IMR-90 (cell line): ENCODE measurements at regions not wholly inside any gene's neighbourhood (a gene's known extent, or its start where the extent isn't known, plus 50 kb on each side); places are given as distances from the start of the nearest gene placed in this dataset.

Source experiments
- ATAC-seq: fragments of 200-7000 bp; cut with Tn5 transposase; 2 replicates; pipeline ENCODE4 v1.9.1; 2020; ENCODE audit warnings: low read depth, mild to moderate bottlenecking, moderate library complexity
- BruUV-seq: library from RNA; stranded (reverse); fragments of 400-500 nt; replicated peaks from 2 replicates; lab custom pipeline; 2021; lab: Mats Ljungman, UMichigan
- CTCF ChIA-PET: fragments of 300-600 bp; formaldehyde crosslinking; extraction: SDS; loops from one replicate; lab custom pipeline; 2021; ENCODE audit warnings: antibody characterized with exemption; lab: Yijun Ruan, JAX
- POLR2A ChIA-PET: fragments of 300-600 bp; sonication (Branson Sonifier 250); formaldehyde crosslinking; loops from one replicate; lab custom pipeline; 2022; ENCODE audit warnings: antibody characterized with exemption; ENCODE audit not compliant: unreplicated experiment; lab: Charles Lee
- DNase-seq: peaks from one replicate; pipeline ENCODE4 v3.0.0; 2013
- H2AFZ ChIP-seq: replicated peaks from 2 replicates; pipeline ENCODE3; 2013; ENCODE audit warnings: low read length, mild to moderate bottlenecking; ENCODE audit not compliant: poor library complexity
- H2AK5ac ChIP-seq: 2 replicates; pipeline ENCODE4 v1.6.1; 2013; ENCODE audit warnings: low read depth, low read length, inconsistent platforms
- H2AK9ac ChIP-seq: replicated peaks from 2 replicates; pipeline ENCODE3; 2013; ENCODE audit warnings: mild to moderate bottlenecking, low read depth, low read length, moderate library complexity; ENCODE audit not compliant: poor library complexity
- H2BK120ac ChIP-seq: 2 replicates; pipeline ENCODE4 v1.6.1; 2013; ENCODE audit warnings: low read depth, low read length, inconsistent platforms
- H2BK15ac ChIP-seq: 3 replicates; pipeline ENCODE4 v1.6.1; 2013; ENCODE audit warnings: low read depth, low read length, inconsistent platforms
- H2BK20ac ChIP-seq: 2 replicates; pipeline ENCODE4 v1.6.1; 2013; ENCODE audit warnings: low read depth, mild to moderate bottlenecking, inconsistent platforms, low read length, moderate library complexity
- H2BK5ac ChIP-seq: 2 replicates; pipeline ENCODE4 v1.6.1; 2013; ENCODE audit warnings: mild to moderate bottlenecking, low read depth, low read length, inconsistent platforms; ENCODE audit not compliant: poor library complexity, severe bottlenecking
- H3K14ac ChIP-seq: replicated peaks from 2 replicates; pipeline ENCODE4 v1.6.1; 2013; ENCODE audit warnings: low read depth, low read length, inconsistent platforms
- H3K18ac ChIP-seq: 2 replicates; pipeline ENCODE4 v1.6.1; 2013; ENCODE audit warnings: low read depth, low read length, control low read depth
- H3K23ac ChIP-seq: 2 replicates; pipeline ENCODE4 v1.6.1; 2013; ENCODE audit warnings: low read depth, low read length, inconsistent platforms
- H3K27ac ChIP-seq: 2 replicates; pipeline ENCODE4 v1.5.1; 2013; ENCODE audit warnings: mild to moderate bottlenecking, control low read depth, low read length; ENCODE audit not compliant: insufficient read depth
- H3K27me3 ChIP-seq: 2 replicates; pipeline ENCODE4 v1.6.1; 2013; ENCODE audit warnings: low read length; ENCODE audit not compliant: control insufficient read depth, insufficient read depth
- H3K36me3 ChIP-seq: 2 replicates; pipeline ENCODE4 v1.6.1; 2013; ENCODE audit warnings: low read length, mixed read lengths; ENCODE audit not compliant: control insufficient read depth, insufficient read depth
- H3K4ac ChIP-seq: 2 replicates; pipeline ENCODE4 v1.6.1; 2013; ENCODE audit warnings: low read depth, low read length, inconsistent platforms
- H3K4me1 ChIP-seq: 2 replicates; pipeline ENCODE4 v1.6.1; 2013; ENCODE audit warnings: low read length, mixed read lengths; ENCODE audit not compliant: control insufficient read depth, insufficient read depth
- H3K4me2 ChIP-seq: 2 replicates; pipeline ENCODE4 v1.6.1; 2013; ENCODE audit warnings: low read depth, mild to moderate bottlenecking, control low read depth, low read length, moderate library complexity
- H3K4me3 ChIP-seq: 2 replicates; pipeline ENCODE4 v1.5.1; 2013; ENCODE audit warnings: low read depth, mild to moderate bottlenecking, control low read depth, low read length, moderate library complexity; ENCODE audit not compliant: insufficient read depth
- H3K56ac ChIP-seq: 2 replicates; pipeline ENCODE4 v1.6.1; 2013; ENCODE audit warnings: low read length, inconsistent platforms; ENCODE audit not compliant: insufficient read depth; ENCODE audit errors: extremely low read depth
- H3K79me1 ChIP-seq, 2 experiments: 2 replicates each; pipeline ENCODE4 v1.6.1; 2013; ENCODE audit warnings: low read length in 2 of 2, inconsistent platforms in 1 of 2, low read depth in 1 of 2
- H3K9ac ChIP-seq: 2 replicates; pipeline ENCODE4 v1.6.1; 2013; ENCODE audit warnings: low read depth, low read length, control low read depth
- H3K9me1 ChIP-seq: 2 replicates; pipeline ENCODE4 v1.6.1; 2013; ENCODE audit warnings: low read length, inconsistent platforms; ENCODE audit not compliant: insufficient read depth
- H3K9me3 ChIP-seq: 2 replicates; pipeline ENCODE4 v1.6.1; 2013; ENCODE audit warnings: low read length; ENCODE audit not compliant: control insufficient read depth, insufficient read depth
- H4K20me1 ChIP-seq: 2 replicates; pipeline ENCODE4 v1.6.1; 2013; ENCODE audit warnings: low read length, inconsistent platforms; ENCODE audit not compliant: insufficient read depth
- H4K5ac ChIP-seq: 2 replicates; pipeline ENCODE4 v1.6.1; 2013; ENCODE audit warnings: mild to moderate bottlenecking, low read depth, low read length, control low read depth
- H4K8ac ChIP-seq, 2 experiments: 2 replicates each; pipeline ENCODE4 v1.6.1; 2013; ENCODE audit warnings: low read depth in 2 of 2, low read length in 2 of 2, control low read depth in 1 of 2, inconsistent platforms in 1 of 2
- H4K91ac ChIP-seq: 2 replicates; pipeline ENCODE4 v1.6.1; 2013; ENCODE audit warnings: low read depth, low read length, inconsistent platforms; ENCODE audit not compliant: insufficient read depth
- BHLHE40 ChIP-seq: fragments of 150-350 bp; IDR thresholded peaks from 2 replicates; pipeline ENCODE4 v1.6.1; 2016; ENCODE audit warnings: mild to moderate bottlenecking, low read depth, low read length
- CEBPB ChIP-seq: IDR thresholded peaks from 2 replicates; pipeline ENCODE4 v1.6.1; 2012; ENCODE audit warnings: low read depth, low read length, improper control_type of control experiment
- CHD1 ChIP-seq: IDR thresholded peaks from 2 replicates; pipeline ENCODE4 v1.6.1; 2012; ENCODE audit warnings: low read depth, low read length, improper control_type of control experiment
- FOS ChIP-seq: fragments of 150-350 bp; IDR thresholded peaks from 2 replicates; pipeline ENCODE4 v1.6.1; 2016; ENCODE audit warnings: low read depth, low read length
- MAFK ChIP-seq: IDR thresholded peaks from 2 replicates; pipeline ENCODE4 v1.6.1; 2012; ENCODE audit warnings: low read depth, low read length, improper control_type of control experiment
- MAZ ChIP-seq: IDR thresholded peaks from 2 replicates; pipeline ENCODE4 v1.6.1; 2012; ENCODE audit warnings: low read depth, mild to moderate bottlenecking, low read length, improper control_type of control experiment, moderate library complexity, borderline replicate concordance
- MXI1 ChIP-seq: IDR thresholded peaks from 2 replicates; pipeline ENCODE4 v1.6.1; 2012; ENCODE audit warnings: low read depth, mild to moderate bottlenecking, low read length, moderate library complexity, borderline replicate concordance
- NFE2L2 ChIP-seq: fragments of 150-350 bp; IDR thresholded peaks from 2 replicates; pipeline ENCODE4 v1.6.1; 2016; ENCODE audit warnings: low read depth, mild to moderate bottlenecking, low read length
- POLR2A ChIP-seq: IDR thresholded peaks from 2 replicates; pipeline ENCODE4 v1.6.1; 2012; ENCODE audit warnings: mild to moderate bottlenecking, low read depth, low read length
- RAD21 ChIP-seq: IDR thresholded peaks from 2 replicates; pipeline ENCODE4 v1.6.1; 2012; ENCODE audit warnings: low read length, improper control_type of control experiment
- RCOR1 ChIP-seq: IDR thresholded peaks from 2 replicates; pipeline ENCODE4 v1.6.1; 2012; ENCODE audit warnings: mild to moderate bottlenecking, low read length, improper control_type of control experiment; ENCODE audit not compliant: insufficient replicate concordance
- RFX5 ChIP-seq: IDR thresholded peaks from 2 replicates; pipeline ENCODE4 v1.8.0; 2012; ENCODE audit warnings: low read depth, mild to moderate bottlenecking, low read length, moderate library complexity
- SMC3 ChIP-seq: fragments of 150-350 bp; IDR thresholded peaks from 2 replicates; pipeline ENCODE4 v1.6.1; 2016; ENCODE audit warnings: low read depth, mild to moderate bottlenecking, antibody characterized with exemption, low read length, moderate library complexity
- WGBS, 2 experiments: methylation state at CpG; one replicate each; pipeline versions ENCODE4 v1.1.5 to v1.1.7; 2013; ENCODE audit warnings: missing lambda C conversion rate in 2 of 2; ENCODE audit not compliant: insufficient read length in 1 of 2; ENCODE audit errors: extremely low coverage in 2 of 2; 5-methylcytosine and 5-hydroxymethylcytosine counted together
- dilution Hi-C: fragments of 300-500 bp; cut with HindIII; formaldehyde crosslinking; loops from one replicate; pipeline ENCODE4 v1.14.3; 2018; ENCODE audit warnings: low sequenced_read_pairs; ENCODE audit not compliant: unreplicated experiment
- in situ Hi-C: fragments of 300-500 bp; cut with MboI; formaldehyde crosslinking; loops from 3 replicates; pipeline ENCODE4 v1.14.3; 2019; ENCODE audit warnings: low sequenced_read_pairs, inconsistent platforms, mixed read lengths
- intact Hi-C: fragments of 100-400 bp; cut with micrococcal nuclease; formaldehyde crosslinking; loops from 2 replicates; pipeline ENCODE4 v1.10.0; 2022
- TF ChIP-seq, protein P1 (sequence below): fragments of 150-350 bp; IDR thresholded peaks from 2 replicates; pipeline ENCODE4 v1.6.1; 2016; ENCODE audit warnings: low read depth, mild to moderate bottlenecking, low read length, moderate library complexity, borderline replicate concordance
- TF ChIP-seq, protein P2 (sequence below): conservative IDR thresholded peaks from 2 replicates; pipeline ENCODE4 v1.5.1; 2012; ENCODE audit warnings: mild to moderate bottlenecking, low read depth, low read length, improper control_type of control experiment
- TF ChIP-seq, protein P3 (sequence below): fragments of 150-350 bp; IDR thresholded peaks from 2 replicates; pipeline ENCODE4 v1.6.1; 2017; ENCODE audit warnings: mild to moderate bottlenecking, antibody characterized with exemption, low read length, low read depth

- Histone ChIP-seq H3K9me3 (no peaks in the 10 kb centered on the region), H3K56ac (no peak overlapping the region), H3K27ac (no peak overlapping the region), H4K8ac (no peak overlapping the region), H3K9ac (no peak overlapping the region), H3K9me1 (no peaks in the 10 kb centered on the region), H2AK9ac (no peak overlapping the region), H3K14ac (no peak overlapping the region), H2BK120ac (no peak overlapping the region), H4K91ac (no peak overlapping the region), H3K27me3 (no peaks in the 10 kb centered on the region; the same call in 1 of the 2 replicates), H2BK20ac (no peak overlapping the region), H4K20me1 (no peaks in the 10 kb centered on the region), H2BK15ac (no peak overlapping the region), H2AK5ac (no peak overlapping the region), H3K4me2 (no peak overlapping the region), H3K23ac (no peak overlapping the region), H3K36me3 (no peaks in the 10 kb centered on the region), H3K79me1 (no peaks in the 10 kb centered on the region), H2BK5ac (no peak overlapping the region), H4K5ac (no peak overlapping the region), H3K18ac (no peak overlapping the region), H2AFZ (no peak overlapping the region), H3K4me1 (no peaks in the 10 kb centered on the region), H3K4me3 (no peak overlapping the region), H3K4ac (no peak overlapping the region)
- in situ Hi-C loops: no loop called here
- ATAC-seq (no peak), DNase-seq (no peak)
- TF ChIP-seq FOS (no peak), RFX5 (no peak), BHLHE40 (no peak), NFE2L2 (no peak), POLR2A (no peak), CEBPB (no peak), MAFK (no peak), MAZ (no peak), MXI1 (no peak), CHD1 (no peak), RCOR1 (no peak), RAD21 (no peak), SMC3 (no peak)
- TF ChIP-seq, protein P1, sequence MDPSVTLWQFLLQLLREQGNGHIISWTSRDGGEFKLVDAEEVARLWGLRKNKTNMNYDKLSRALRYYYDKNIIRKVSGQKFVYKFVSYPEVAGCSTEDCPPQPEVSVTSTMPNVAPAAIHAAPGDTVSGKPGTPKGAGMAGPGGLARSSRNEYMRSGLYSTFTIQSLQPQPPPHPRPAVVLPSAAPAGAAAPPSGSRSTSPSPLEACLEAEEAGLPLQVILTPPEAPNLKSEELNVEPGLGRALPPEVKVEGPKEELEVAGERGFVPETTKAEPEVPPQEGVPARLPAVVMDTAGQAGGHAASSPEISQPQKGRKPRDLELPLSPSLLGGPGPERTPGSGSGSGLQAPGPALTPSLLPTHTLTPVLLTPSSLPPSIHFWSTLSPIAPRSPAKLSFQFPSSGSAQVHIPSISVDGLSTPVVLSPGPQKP: no peak
- TF ChIP-seq, protein P2, sequence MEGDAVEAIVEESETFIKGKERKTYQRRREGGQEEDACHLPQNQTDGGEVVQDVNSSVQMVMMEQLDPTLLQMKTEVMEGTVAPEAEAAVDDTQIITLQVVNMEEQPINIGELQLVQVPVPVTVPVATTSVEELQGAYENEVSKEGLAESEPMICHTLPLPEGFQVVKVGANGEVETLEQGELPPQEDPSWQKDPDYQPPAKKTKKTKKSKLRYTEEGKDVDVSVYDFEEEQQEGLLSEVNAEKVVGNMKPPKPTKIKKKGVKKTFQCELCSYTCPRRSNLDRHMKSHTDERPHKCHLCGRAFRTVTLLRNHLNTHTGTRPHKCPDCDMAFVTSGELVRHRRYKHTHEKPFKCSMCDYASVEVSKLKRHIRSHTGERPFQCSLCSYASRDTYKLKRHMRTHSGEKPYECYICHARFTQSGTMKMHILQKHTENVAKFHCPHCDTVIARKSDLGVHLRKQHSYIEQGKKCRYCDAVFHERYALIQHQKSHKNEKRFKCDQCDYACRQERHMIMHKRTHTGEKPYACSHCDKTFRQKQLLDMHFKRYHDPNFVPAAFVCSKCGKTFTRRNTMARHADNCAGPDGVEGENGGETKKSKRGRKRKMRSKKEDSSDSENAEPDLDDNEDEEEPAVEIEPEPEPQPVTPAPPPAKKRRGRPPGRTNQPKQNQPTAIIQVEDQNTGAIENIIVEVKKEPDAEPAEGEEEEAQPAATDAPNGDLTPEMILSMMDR: no peak
- TF ChIP-seq, protein P3, sequence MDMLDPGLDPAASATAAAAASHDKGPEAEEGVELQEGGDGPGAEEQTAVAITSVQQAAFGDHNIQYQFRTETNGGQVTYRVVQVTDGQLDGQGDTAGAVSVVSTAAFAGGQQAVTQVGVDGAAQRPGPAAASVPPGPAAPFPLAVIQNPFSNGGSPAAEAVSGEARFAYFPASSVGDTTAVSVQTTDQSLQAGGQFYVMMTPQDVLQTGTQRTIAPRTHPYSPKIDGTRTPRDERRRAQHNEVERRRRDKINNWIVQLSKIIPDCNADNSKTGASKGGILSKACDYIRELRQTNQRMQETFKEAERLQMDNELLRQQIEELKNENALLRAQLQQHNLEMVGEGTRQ: no peak
- ChIA-PET POLR2A (no interaction called here), CTCF (no interaction called here)
- dilution Hi-C loops: no loop called here
- intact Hi-C loops: no loop called here
- BruUV-seq: no TSS peak
- WGBS, 2 experiments: no CpG with 5 or more reads among the region's 1 CpG
Measured at GRCh38 chr9:82761027-82761426, 301.9 kb downstream of the RASEF start.
